ENCODE measurements at regions not wholly inside any gene's neighbourhood (a gene's known extent, or its start where the extent isn't known, plus 50 kb on each side); places are given as distances from the start of the nearest gene placed in this dataset.

GRCh38 chr6:137371634-137372016 is 122.6 kb downstream of the OLIG3 start:
- no peak for TF ChIP-seq CTCF (IDR thresholded peaks at IDR 0.05; ENCODE audit: low read depth, low read length, missing control alignments)
- no peak for DNase-seq (ENCODE audit: low read depth)
- H3K4me3 ChIP-seq (ENCODE audit: low read depth, low read length), result no peak overlapping the region
- in situ Hi-C loops (cut with HindIII; ENCODE audit: low sequenced_read_pairs), result no loop called here

- no peak overlapping the region for H3K4me3 ChIP-seq (ENCODE audit: low read depth, low read length)
- TF ChIP-seq CTCF (IDR thresholded peaks at IDR 0.05; ENCODE audit: low read depth, low read length, missing control alignments), result no peak
- no peak for DNase-seq (ENCODE audit: low read depth)
- in situ Hi-C loops (cut with HindIII; ENCODE audit: low sequenced_read_pairs), result no loop called here
Measured at GRCh38 chr6:137370871-137371633, 123.1 kb downstream of the OLIG3 start.

- no peak overlapping the region for H3K4me3 ChIP-seq (ENCODE audit: low read depth, low read length)
- no peak for DNase-seq (ENCODE audit: low read depth)
- TF ChIP-seq CTCF (IDR thresholded peaks at IDR 0.05; ENCODE audit: low read depth, low read length, missing control alignments), result no peak
- in situ Hi-C loops (cut with HindIII; ENCODE audit: low sequenced_read_pairs), result no loop called here
Measured at GRCh38 chr6:137369136-137369535, 125.1 kb downstream of the OLIG3 start.

GRCh38 chr6:137365707-137366437 is 128.3 kb downstream of the OLIG3 start:
- no peak overlapping the region for H3K4me3 ChIP-seq (ENCODE audit: low read depth, low read length)
- DNase-seq (ENCODE audit: low read depth), result no peak
- no peak for TF ChIP-seq CTCF (IDR thresholded peaks at IDR 0.05; ENCODE audit: low read depth, low read length, missing control alignments)
- in situ Hi-C loops (cut with HindIII; ENCODE audit: low sequenced_read_pairs), result no loop called here

GRCh38 chr6:137363805-137364138 is 130.4 kb downstream of the OLIG3 start:
- H3K4me3 ChIP-seq (ENCODE audit: low read depth, low read length), result no peak overlapping the region
- TF ChIP-seq CTCF (IDR thresholded peaks at IDR 0.05; ENCODE audit: low read depth, low read length, missing control alignments), result no peak
- DNase-seq (ENCODE audit: low read depth), result no peak
- in situ Hi-C loops (cut with HindIII; ENCODE audit: low sequenced_read_pairs), result no loop called here

- in situ Hi-C loops (cut with HindIII; ENCODE audit: low sequenced_read_pairs), result no loop called here
- TF ChIP-seq CTCF (IDR thresholded peaks at IDR 0.05; ENCODE audit: low read depth, low read length, missing control alignments), result no peak
- H3K4me3 ChIP-seq (ENCODE audit: low read depth, low read length), result no peak overlapping the region
- DNase-seq (ENCODE audit: low read depth), result no peak
Measured at GRCh38 chr6:137362878-137363804, 131.1 kb downstream of the OLIG3 start.
